ENCODE measurements at regions not wholly inside any gene's neighbourhood (a gene's known extent, or its start where the extent isn't known, plus 50 kb on each side); places are given as distances from the start of the nearest gene placed in this dataset.

DNA sequence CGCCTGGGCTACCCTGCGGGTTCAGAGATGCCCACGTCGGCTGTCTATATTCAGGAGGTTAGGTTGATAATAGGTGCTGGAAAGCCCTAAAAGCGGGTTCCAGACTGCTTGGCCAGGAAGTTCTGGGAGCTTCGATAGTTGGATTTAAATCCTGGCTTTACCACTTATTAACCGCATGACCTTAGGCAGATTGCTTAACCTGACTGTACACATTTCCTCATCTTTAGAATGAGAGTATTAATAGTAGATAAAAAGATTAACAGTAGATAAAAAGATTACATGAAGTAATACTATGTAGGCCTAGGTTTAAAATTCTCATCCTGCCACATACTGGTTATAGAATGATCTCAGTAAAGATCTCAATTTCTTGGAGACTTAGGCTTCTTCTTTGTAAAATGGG lies 75.0 kb upstream of the ESX1 start:
- TF ChIP-seq, protein P1, sequence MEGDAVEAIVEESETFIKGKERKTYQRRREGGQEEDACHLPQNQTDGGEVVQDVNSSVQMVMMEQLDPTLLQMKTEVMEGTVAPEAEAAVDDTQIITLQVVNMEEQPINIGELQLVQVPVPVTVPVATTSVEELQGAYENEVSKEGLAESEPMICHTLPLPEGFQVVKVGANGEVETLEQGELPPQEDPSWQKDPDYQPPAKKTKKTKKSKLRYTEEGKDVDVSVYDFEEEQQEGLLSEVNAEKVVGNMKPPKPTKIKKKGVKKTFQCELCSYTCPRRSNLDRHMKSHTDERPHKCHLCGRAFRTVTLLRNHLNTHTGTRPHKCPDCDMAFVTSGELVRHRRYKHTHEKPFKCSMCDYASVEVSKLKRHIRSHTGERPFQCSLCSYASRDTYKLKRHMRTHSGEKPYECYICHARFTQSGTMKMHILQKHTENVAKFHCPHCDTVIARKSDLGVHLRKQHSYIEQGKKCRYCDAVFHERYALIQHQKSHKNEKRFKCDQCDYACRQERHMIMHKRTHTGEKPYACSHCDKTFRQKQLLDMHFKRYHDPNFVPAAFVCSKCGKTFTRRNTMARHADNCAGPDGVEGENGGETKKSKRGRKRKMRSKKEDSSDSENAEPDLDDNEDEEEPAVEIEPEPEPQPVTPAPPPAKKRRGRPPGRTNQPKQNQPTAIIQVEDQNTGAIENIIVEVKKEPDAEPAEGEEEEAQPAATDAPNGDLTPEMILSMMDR (conservative IDR thresholded peaks at IDR 0.05; ENCODE audit: low read depth, low read length) = no peak
- TF ChIP-seq, protein P2, sequence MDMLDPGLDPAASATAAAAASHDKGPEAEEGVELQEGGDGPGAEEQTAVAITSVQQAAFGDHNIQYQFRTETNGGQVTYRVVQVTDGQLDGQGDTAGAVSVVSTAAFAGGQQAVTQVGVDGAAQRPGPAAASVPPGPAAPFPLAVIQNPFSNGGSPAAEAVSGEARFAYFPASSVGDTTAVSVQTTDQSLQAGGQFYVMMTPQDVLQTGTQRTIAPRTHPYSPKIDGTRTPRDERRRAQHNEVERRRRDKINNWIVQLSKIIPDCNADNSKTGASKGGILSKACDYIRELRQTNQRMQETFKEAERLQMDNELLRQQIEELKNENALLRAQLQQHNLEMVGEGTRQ (IDR thresholded peaks at IDR 0.05; ENCODE audit: low read depth, low read length) = no peak
- TF ChIP-seq RCOR1 (IDR thresholded peaks at IDR 0.05; ENCODE audit: insufficient replicate concordance, low read length) = no peak
- TF ChIP-seq RAD21 (IDR thresholded peaks at IDR 0.05; ENCODE audit: low read length) = no peak
- no peak for TF ChIP-seq POLR2A (IDR thresholded peaks at IDR 0.05; ENCODE audit: low read depth, low read length)
- TF ChIP-seq MAFK (IDR thresholded peaks at IDR 0.05; ENCODE audit: low read depth, low read length) = no peak
- TF ChIP-seq NFE2L2 (IDR thresholded peaks at IDR 0.05; ENCODE audit: low read depth, low read length) = no peak

Data from IMR-90 (cell line).